SU-DHL-6 (cell line): ENCODE measurements at regions not wholly inside any gene's neighbourhood (a gene's known extent, or its start where the extent isn't known, plus 50 kb on each side); places are given as distances from the start of the nearest gene placed in this dataset.

Experiments used
- H2AFZ ChIP-seq: fragments of 200-600 bp; sonication (generic); 2 replicates; pipeline ENCODE4 v1.6.1; 2014; ENCODE audit warnings: low read depth, mild to moderate bottlenecking, moderate library complexity, mixed read lengths, antibody characterized with exemption, low read length; ENCODE audit not compliant: severe bottlenecking
- H3F3A ChIP-seq: fragments of 200-600 bp; shearing (Covaris generic); 2 replicates; pipeline ENCODE4 v1.6.0; 2016; ENCODE audit warnings: antibody characterized with exemption, mild to moderate bottlenecking; ENCODE audit not compliant: insufficient read depth
- H3K27ac ChIP-seq: fragments of 200-600 bp; sonication (generic); 2 replicates; pipeline ENCODE4 v1.5.1; 2016; ENCODE audit warnings: low read depth, mild to moderate bottlenecking, low read length, moderate library complexity, mixed read lengths
- H3K27me3 ChIP-seq: fragments of 200-600 bp; sonication (generic), shearing (Covaris generic); 2 replicates; pipeline ENCODE4 v1.6.0; 2014; ENCODE audit warnings: mild to moderate bottlenecking, low read length
- H3K36me3 ChIP-seq: fragments of 200-600 bp; sonication (generic); 2 replicates; pipeline ENCODE4 v1.6.1; 2014; ENCODE audit warnings: mild to moderate bottlenecking, low read length, mixed read lengths
- H3K4me2 ChIP-seq: fragments of 300-600, 200-600 bp; shearing (Covaris generic), sonication (generic); 2 replicates; pipeline ENCODE4 v1.6.0; 2014; ENCODE audit warnings: low read length, low read depth, mild to moderate bottlenecking; ENCODE audit not compliant: poor library complexity, severe bottlenecking
- H3K4me3 ChIP-seq: fragments of 200-600 bp; sonication (generic); 2 replicates; pipeline ENCODE4 v1.5.1; 2014; ENCODE audit warnings: antibody characterized with exemption, low read length, mild to moderate bottlenecking, mixed read lengths; ENCODE audit not compliant: insufficient read depth, poor library complexity, severe bottlenecking
- H3K79me2 ChIP-seq: fragments of 200-600 bp; sonication (generic); 2 replicates; pipeline ENCODE4 v1.6.1; 2014; ENCODE audit warnings: mild to moderate bottlenecking, low read length, moderate library complexity; ENCODE audit not compliant: insufficient read depth
- H3K9ac ChIP-seq: fragments of 200-600 bp; sonication (generic); 2 replicates; pipeline ENCODE4 v1.7.0; 2014; ENCODE audit warnings: mild to moderate bottlenecking, low read length
- H3K9me2 ChIP-seq: fragments of 200-600 bp; sonication (generic); replicated peaks from 2 replicates; pipeline ENCODE4 v1.6.1; 2014; ENCODE audit warnings: low read length; ENCODE audit not compliant: insufficient read depth
- H3K9me3 ChIP-seq: fragments of 200-600 bp; sonication (generic); 2 replicates; pipeline ENCODE4 v1.6.1; 2014; ENCODE audit warnings: low read length, mixed read lengths; ENCODE audit not compliant: insufficient read depth
- H4K20me1 ChIP-seq: fragments of 200-600 bp; sonication (generic); 2 replicates; pipeline ENCODE4 v1.6.1; 2014; ENCODE audit warnings: low read depth, mild to moderate bottlenecking, antibody characterized with exemption, low read length, moderate library complexity, mixed read lengths
- EZH2phosphoT487 ChIP-seq: fragments of 200-600 bp; sonication (generic), shearing (Covaris generic); conservative IDR thresholded peaks from 2 replicates; pipeline ENCODE4 v1.6.1; 2018; ENCODE audit warnings: mild to moderate bottlenecking, antibody characterized with exemption, low read length, moderate library complexity, mixed read lengths
- TF ChIP-seq, protein P1 (sequence below): fragments of 200-600 bp; sonication (generic); IDR thresholded peaks from one replicate; pipeline ENCODE4 v1.5.1; 2017; ENCODE audit warnings: antibody characterized with exemption, mild to moderate bottlenecking, low read length, moderate library complexity; ENCODE audit not compliant: insufficient read depth, poor library complexity, severe bottlenecking

GRCh38 chr2:151150331-151151320 lies 111.0 kb downstream of the RBM43 start:
- Histone ChIP-seq H3K9me2 (no peaks in the 10 kb centered on the region), H4K20me1 (no peaks in the 10 kb centered on the region), H3K4me2 (no peak overlapping the region), H3K9me3 (no peaks in the 10 kb centered on the region), H3K27ac (no peak overlapping the region), H3K36me3 (no peaks in the 10 kb centered on the region), H3K27me3 (no peaks in the 10 kb centered on the region), H3K4me3 (no peak overlapping the region), H3K9ac (no peak overlapping the region), H3K79me2 (no peaks in the 10 kb centered on the region), H2AFZ (no peak overlapping the region), H3F3A (no peaks in the 10 kb centered on the region)
- TF ChIP-seq EZH2phosphoT487: no peak
- TF ChIP-seq, protein P1, sequence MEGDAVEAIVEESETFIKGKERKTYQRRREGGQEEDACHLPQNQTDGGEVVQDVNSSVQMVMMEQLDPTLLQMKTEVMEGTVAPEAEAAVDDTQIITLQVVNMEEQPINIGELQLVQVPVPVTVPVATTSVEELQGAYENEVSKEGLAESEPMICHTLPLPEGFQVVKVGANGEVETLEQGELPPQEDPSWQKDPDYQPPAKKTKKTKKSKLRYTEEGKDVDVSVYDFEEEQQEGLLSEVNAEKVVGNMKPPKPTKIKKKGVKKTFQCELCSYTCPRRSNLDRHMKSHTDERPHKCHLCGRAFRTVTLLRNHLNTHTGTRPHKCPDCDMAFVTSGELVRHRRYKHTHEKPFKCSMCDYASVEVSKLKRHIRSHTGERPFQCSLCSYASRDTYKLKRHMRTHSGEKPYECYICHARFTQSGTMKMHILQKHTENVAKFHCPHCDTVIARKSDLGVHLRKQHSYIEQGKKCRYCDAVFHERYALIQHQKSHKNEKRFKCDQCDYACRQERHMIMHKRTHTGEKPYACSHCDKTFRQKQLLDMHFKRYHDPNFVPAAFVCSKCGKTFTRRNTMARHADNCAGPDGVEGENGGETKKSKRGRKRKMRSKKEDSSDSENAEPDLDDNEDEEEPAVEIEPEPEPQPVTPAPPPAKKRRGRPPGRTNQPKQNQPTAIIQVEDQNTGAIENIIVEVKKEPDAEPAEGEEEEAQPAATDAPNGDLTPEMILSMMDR: no peak

GRCh38 chr2:151138507-151138906 lies 123.2 kb downstream of the RBM43 start:
- TF ChIP-seq EZH2phosphoT487: no peak
- TF ChIP-seq, protein P1: no peak

GRCh38 chr2:151137526-151137925 lies 124.1 kb downstream of the RBM43 start:
- Histone ChIP-seq H3K4me2 (no peak overlapping the region), H3K9ac (no peak overlapping the region), H3K9me2 (no peaks in the 10 kb centered on the region), H4K20me1 (no peaks in the 10 kb centered on the region), H3K36me3 (no peaks in the 10 kb centered on the region), H2AFZ (no peak overlapping the region), H3K27me3 (no peaks in the 10 kb centered on the region), H3K27ac (no peak overlapping the region), H3K79me2 (no peaks in the 10 kb centered on the region), H3K4me3 (no peak overlapping the region), H3F3A (no peaks in the 10 kb centered on the region), H3K9me3 (no peaks in the 10 kb centered on the region)
- TF ChIP-seq, protein P1: no peak
- TF ChIP-seq EZH2phosphoT487: no peak

More at GRCh38 chr2:151138507-151138906, 123.2 kb downstream of the RBM43 start:
- Histone ChIP-seq H3K36me3 (no peaks in the 10 kb centered on the region), H3F3A (no peaks in the 10 kb centered on the region), H3K27ac (no peak overlapping the region), H3K4me3 (no peak overlapping the region), H3K9ac (no peak overlapping the region), H3K27me3 (no peaks in the 10 kb centered on the region), H3K9me2 (no peaks in the 10 kb centered on the region), H3K9me3 (no peaks in the 10 kb centered on the region), H3K4me2 (no peak overlapping the region), H4K20me1 (no peaks in the 10 kb centered on the region), H2AFZ (no peak overlapping the region), H3K79me2 (no peaks in the 10 kb centered on the region)
